ENCODE measurements at regions not wholly inside any gene's neighbourhood (a gene's known extent, or its start where the extent isn't known, plus 50 kb on each side); places are given as distances from the start of the nearest gene placed in this dataset.

DNA sequence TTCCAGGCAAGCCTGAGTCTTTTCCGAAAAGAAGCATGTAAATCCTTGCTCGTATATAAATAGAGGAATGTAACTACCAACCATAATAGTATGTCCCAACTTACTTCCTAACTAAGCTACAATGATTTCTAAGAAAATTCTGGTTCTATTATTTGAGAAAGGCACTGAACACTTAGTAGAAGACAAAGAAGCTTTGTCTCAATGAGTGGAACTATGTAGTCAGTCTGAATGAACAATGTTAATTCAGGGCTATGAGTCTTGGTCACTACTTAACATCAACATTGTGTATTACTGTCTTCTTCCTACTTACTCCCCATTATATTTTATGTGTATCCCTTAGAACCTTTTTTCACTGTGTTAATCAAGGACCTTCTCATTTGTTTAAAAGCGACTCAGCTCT lies 206.0 kb downstream of the CYB561 start:
- no peak overlapping the region for H3K4me3 ChIP-seq
- H3K27me3 Mint-ChIP-seq (ENCODE audit: insufficient read depth, low read depth, poor library complexity) = no peaks in the 10 kb centered on the region
- H3K4me2 ChIP-seq = no peak overlapping the region
- DNase-seq (ENCODE audit: low spot score) (no peak), ATAC-seq (no peak)
- H4K20me1 ChIP-seq (replicated peaks; ENCODE audit: insufficient read depth) = no peaks in the 10 kb centered on the region
- H3K36me3 ChIP-seq (ENCODE audit: insufficient read depth) = no peaks in the 10 kb centered on the region
- no peaks in the 10 kb centered on the region for H3K27me3 ChIP-seq (ENCODE audit: insufficient read depth)
- no peaks in the 10 kb centered on the region for H3F3A ChIP-seq (replicated peaks; ENCODE audit: low read depth)
- peaks cover 3% of the 10 kb centered on the region; the same call in 1 of the 3 replicates for H3K4me1 Mint-ChIP-seq
- no peak overlapping the region for H3K27ac Mint-ChIP-seq
- no peaks in the 10 kb centered on the region for H3K79me2 ChIP-seq (replicated peaks; ENCODE audit: insufficient read depth)
- H3K4me1 ChIP-seq (ENCODE audit: insufficient read depth) = no peaks in the 10 kb centered on the region
- no peak overlapping the region for H3K4me3 Mint-ChIP-seq
- no peaks in the 10 kb centered on the region; the same call in 2 of the 3 replicates for H3K9me3 Mint-ChIP-seq
- H3K27ac ChIP-seq (ENCODE audit: low read depth) = no peak overlapping the region
- H2AFZ ChIP-seq = no peak overlapping the region
- TF ChIP-seq, protein P1, sequence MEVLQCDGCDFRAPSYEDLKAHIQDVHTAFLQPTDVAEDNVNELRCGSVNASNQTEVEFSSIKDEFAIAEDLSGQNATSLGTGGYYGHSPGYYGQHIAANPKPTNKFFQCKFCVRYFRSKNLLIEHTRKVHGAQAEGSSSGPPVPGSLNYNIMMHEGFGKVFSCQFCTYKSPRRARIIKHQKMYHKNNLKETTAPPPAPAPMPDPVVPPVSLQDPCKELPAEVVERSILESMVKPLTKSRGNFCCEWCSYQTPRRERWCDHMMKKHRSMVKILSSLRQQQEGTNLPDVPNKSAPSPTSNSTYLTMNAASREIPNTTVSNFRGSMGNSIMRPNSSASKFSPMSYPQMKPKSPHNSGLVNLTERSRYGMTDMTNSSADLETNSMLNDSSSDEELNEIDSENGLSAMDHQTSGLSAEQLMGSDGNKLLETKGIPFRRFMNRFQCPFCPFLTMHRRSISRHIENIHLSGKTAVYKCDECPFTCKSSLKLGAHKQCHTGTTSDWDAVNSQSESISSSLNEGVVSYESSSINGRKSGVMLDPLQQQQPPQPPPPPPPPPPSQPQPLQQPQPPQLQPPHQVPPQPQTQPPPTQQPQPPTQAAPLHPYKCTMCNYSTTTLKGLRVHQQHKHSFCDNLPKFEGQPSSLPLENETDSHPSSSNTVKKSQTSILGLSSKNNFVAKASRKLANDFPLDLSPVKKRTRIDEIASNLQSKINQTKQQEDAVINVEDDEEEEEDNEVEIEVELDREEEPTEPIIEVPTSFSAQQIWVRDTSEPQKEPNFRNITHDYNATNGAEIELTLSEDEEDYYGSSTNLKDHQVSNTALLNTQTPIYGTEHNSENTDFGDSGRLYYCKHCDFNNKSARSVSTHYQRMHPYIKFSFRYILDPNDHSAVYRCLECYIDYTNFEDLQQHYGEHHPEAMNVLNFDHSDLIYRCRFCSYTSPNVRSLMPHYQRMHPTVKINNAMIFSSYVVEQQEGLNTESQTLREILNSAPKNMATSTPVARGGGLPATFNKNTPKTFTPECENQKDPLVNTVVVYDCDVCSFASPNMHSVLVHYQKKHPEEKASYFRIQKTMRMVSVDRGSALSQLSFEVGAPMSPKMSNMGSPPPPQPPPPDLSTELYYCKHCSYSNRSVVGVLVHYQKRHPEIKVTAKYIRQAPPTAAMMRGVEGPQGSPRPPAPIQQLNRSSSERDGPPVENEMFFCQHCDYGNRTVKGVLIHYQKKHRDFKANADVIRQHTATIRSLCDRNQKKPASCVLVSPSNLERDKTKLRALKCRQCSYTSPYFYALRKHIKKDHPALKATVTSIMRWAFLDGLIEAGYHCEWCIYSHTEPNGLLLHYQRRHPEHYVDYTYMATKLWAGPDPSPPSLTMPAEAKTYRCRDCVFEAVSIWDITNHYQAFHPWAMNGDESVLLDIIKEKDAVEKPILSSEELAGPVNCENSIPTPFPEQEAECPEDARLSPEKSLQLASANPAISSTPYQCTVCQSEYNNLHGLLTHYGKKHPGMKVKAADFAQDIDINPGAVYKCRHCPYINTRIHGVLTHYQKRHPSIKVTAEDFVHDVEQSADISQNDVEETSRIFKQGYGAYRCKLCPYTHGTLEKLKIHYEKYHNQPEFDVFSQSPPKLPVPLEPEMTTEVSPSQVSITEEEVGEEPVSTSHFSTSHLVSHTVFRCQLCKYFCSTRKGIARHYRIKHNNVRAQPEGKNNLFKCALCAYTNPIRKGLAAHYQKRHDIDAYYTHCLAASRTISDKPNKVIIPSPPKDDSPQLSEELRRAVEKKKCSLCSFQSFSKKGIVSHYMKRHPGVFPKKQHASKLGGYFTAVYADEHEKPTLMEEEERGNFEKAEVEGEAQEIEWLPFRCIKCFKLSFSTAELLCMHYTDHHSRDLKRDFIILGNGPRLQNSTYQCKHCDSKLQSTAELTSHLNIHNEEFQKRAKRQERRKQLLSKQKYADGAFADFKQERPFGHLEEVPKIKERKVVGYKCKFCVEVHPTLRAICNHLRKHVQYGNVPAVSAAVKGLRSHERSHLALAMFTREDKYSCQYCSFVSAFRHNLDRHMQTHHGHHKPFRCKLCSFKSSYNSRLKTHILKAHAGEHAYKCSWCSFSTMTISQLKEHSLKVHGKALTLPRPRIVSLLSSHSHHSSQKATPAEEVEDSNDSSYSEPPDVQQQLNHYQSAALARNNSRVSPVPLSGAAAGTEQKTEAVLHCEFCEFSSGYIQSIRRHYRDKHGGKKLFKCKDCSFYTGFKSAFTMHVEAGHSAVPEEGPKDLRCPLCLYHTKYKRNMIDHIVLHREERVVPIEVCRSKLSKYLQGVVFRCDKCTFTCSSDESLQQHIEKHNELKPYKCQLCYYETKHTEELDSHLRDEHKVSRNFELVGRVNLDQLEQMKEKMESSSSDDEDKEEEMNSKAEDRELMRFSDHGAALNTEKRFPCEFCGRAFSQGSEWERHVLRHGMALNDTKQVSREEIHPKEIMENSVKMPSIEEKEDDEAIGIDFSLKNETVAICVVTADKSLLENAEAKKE (CRISPR knock-in tag; IDR thresholded peaks at IDR 0.05) = no peak
- TF ChIP-seq, protein P2, sequence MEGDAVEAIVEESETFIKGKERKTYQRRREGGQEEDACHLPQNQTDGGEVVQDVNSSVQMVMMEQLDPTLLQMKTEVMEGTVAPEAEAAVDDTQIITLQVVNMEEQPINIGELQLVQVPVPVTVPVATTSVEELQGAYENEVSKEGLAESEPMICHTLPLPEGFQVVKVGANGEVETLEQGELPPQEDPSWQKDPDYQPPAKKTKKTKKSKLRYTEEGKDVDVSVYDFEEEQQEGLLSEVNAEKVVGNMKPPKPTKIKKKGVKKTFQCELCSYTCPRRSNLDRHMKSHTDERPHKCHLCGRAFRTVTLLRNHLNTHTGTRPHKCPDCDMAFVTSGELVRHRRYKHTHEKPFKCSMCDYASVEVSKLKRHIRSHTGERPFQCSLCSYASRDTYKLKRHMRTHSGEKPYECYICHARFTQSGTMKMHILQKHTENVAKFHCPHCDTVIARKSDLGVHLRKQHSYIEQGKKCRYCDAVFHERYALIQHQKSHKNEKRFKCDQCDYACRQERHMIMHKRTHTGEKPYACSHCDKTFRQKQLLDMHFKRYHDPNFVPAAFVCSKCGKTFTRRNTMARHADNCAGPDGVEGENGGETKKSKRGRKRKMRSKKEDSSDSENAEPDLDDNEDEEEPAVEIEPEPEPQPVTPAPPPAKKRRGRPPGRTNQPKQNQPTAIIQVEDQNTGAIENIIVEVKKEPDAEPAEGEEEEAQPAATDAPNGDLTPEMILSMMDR (conservative IDR thresholded peaks at IDR 0.05; ENCODE audit: low read depth in 2 of 2) = no peak
- TF ChIP-seq ZNF114 (CRISPR knock-in tag; IDR thresholded peaks at IDR 0.05) (no peak), EZH2 (IDR thresholded peaks at IDR 0.05; ENCODE audit: low read depth, unreplicated experiment) (no peak), ZNF331 (CRISPR knock-in tag; IDR thresholded peaks at IDR 0.05; ENCODE audit: low read depth) (no peak), POLR2AphosphoS5 (IDR thresholded peaks at IDR 0.05; ENCODE audit: low read depth) (no peak), NANOG (IDR thresholded peaks at IDR 0.05; ENCODE audit: borderline replicate concordance) (no peak), STAT1 (IDR thresholded peaks at IDR 0.05; ENCODE audit: unreplicated experiment) (no peak), CREB1 (CRISPR knock-in tag; IDR thresholded peaks at IDR 0.05; ENCODE audit: low read depth) (no peak)
- TF ChIP-seq, protein P3, sequence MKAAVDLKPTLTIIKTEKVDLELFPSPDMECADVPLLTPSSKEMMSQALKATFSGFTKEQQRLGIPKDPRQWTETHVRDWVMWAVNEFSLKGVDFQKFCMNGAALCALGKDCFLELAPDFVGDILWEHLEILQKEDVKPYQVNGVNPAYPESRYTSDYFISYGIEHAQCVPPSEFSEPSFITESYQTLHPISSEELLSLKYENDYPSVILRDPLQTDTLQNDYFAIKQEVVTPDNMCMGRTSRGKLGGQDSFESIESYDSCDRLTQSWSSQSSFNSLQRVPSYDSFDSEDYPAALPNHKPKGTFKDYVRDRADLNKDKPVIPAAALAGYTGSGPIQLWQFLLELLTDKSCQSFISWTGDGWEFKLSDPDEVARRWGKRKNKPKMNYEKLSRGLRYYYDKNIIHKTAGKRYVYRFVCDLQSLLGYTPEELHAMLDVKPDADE (IDR thresholded peaks at IDR 0.05) = no peak
- TF ChIP-seq, protein P4, sequence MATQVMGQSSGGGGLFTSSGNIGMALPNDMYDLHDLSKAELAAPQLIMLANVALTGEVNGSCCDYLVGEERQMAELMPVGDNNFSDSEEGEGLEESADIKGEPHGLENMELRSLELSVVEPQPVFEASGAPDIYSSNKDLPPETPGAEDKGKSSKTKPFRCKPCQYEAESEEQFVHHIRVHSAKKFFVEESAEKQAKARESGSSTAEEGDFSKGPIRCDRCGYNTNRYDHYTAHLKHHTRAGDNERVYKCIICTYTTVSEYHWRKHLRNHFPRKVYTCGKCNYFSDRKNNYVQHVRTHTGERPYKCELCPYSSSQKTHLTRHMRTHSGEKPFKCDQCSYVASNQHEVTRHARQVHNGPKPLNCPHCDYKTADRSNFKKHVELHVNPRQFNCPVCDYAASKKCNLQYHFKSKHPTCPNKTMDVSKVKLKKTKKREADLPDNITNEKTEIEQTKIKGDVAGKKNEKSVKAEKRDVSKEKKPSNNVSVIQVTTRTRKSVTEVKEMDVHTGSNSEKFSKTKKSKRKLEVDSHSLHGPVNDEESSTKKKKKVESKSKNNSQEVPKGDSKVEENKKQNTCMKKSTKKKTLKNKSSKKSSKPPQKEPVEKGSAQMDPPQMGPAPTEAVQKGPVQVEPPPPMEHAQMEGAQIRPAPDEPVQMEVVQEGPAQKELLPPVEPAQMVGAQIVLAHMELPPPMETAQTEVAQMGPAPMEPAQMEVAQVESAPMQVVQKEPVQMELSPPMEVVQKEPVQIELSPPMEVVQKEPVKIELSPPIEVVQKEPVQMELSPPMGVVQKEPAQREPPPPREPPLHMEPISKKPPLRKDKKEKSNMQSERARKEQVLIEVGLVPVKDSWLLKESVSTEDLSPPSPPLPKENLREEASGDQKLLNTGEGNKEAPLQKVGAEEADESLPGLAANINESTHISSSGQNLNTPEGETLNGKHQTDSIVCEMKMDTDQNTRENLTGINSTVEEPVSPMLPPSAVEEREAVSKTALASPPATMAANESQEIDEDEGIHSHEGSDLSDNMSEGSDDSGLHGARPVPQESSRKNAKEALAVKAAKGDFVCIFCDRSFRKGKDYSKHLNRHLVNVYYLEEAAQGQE (IDR thresholded peaks at IDR 0.05; ENCODE audit: unreplicated experiment) = no peak
- H3K9me2 ChIP-seq (ENCODE audit: insufficient read depth) = no peaks in the 10 kb centered on the region
- H3K36me3 Mint-ChIP-seq (ENCODE audit: low read depth) = no peaks in the 10 kb centered on the region; the same call in 2 of the 3 replicates
